Chondrocyte (in vitro differentiated cells): ENCODE measurements at regions not wholly inside any gene's neighbourhood (a gene's known extent, or its start where the extent isn't known, plus 50 kb on each side); places are given as distances from the start of the nearest gene placed in this dataset.

Experiments
- DNase-seq: peaks from one replicate; pipeline ENCODE4 v3.0.0; 2021; ENCODE audit warnings: mixed read lengths, low spot score
- H3K27ac Mint-ChIP-seq: one replicate; pipeline ENCODE4 v1.8.0; 2021; ENCODE audit warnings: mild to moderate bottlenecking, moderate library complexity, mixed read lengths; ENCODE audit not compliant: unreplicated experiment
- H3K27me3 Mint-ChIP-seq: 2 replicates; pipeline ENCODE4 v1.8.0; 2021; ENCODE audit warnings: low read depth, mixed read lengths
- H3K36me3 Mint-ChIP-seq: 2 replicates; pipeline ENCODE4 v1.8.0; 2021; ENCODE audit warnings: low read depth, mixed read lengths
- H3K4me1 Mint-ChIP-seq: 2 replicates; pipeline ENCODE4 v1.8.0; 2021; ENCODE audit warnings: low read depth, mild to moderate bottlenecking, mixed read lengths
- H3K4me3 Mint-ChIP-seq: one replicate; pipeline ENCODE4 v1.8.0; 2021; ENCODE audit warnings: mild to moderate bottlenecking, moderate library complexity, mixed read lengths; ENCODE audit not compliant: unreplicated experiment
- H3K9me3 Mint-ChIP-seq: 2 replicates; pipeline ENCODE4 v1.8.0; 2021; ENCODE audit warnings: low read depth, mixed read lengths
- TF ChIP-seq, protein P1 (sequence below): fragments of 200-600 bp; sonication (generic); IDR thresholded peaks from 2 replicates; pipeline ENCODE4 v1.5.0; 2021; ENCODE audit warnings: antibody characterized with exemption, mild to moderate bottlenecking, moderate library complexity

DNA sequence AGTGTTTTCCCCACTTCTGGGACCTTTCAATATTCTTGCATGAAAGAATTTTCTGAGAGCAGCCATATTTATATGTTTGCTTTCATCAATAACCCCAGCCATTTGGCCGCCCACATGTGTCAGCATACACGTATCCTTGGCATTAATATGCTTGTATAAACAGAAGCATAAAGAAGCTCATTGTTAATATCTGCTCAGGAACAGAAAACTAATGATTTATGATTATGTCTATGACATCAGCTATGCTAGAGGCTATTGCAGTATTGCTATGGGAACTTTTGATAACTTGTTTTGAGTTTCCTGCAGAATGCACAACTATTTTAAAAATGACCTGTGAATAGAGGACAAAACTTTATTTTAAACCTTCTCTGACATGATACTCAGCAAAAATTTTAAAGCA, 300.9 kb upstream of the MTPN start:
- no peaks in the 10 kb centered on the region for H3K9me3 Mint-ChIP-seq
- no peaks in the 10 kb centered on the region for H3K4me1 Mint-ChIP-seq
- no peak overlapping the region for H3K27ac Mint-ChIP-seq
- H3K27me3 Mint-ChIP-seq = peaks cover 5% of the 10 kb centered on the region
- TF ChIP-seq, protein P1, sequence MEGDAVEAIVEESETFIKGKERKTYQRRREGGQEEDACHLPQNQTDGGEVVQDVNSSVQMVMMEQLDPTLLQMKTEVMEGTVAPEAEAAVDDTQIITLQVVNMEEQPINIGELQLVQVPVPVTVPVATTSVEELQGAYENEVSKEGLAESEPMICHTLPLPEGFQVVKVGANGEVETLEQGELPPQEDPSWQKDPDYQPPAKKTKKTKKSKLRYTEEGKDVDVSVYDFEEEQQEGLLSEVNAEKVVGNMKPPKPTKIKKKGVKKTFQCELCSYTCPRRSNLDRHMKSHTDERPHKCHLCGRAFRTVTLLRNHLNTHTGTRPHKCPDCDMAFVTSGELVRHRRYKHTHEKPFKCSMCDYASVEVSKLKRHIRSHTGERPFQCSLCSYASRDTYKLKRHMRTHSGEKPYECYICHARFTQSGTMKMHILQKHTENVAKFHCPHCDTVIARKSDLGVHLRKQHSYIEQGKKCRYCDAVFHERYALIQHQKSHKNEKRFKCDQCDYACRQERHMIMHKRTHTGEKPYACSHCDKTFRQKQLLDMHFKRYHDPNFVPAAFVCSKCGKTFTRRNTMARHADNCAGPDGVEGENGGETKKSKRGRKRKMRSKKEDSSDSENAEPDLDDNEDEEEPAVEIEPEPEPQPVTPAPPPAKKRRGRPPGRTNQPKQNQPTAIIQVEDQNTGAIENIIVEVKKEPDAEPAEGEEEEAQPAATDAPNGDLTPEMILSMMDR = no peak
- H3K4me3 Mint-ChIP-seq = no peak overlapping the region
- no peaks in the 10 kb centered on the region for H3K36me3 Mint-ChIP-seq
- no peak for DNase-seq

DNA sequence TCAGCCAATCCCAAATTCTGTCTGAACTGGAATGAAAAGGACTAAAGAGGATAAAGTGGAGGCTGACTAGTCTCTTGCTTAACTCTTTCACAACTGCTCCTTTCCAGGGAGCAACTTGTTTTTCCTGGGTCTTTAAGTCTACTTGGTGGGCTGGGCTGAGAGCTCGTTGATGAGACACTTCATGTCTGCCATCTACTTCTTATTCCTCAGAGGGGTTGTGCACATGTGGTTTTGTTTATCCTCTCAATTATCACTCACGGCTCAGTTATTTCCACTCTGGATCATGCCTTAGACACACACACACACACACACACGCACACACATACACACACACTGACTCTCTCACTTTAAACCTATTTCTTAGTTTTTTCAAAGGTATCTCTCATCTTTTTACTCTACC, 298.6 kb upstream of the MTPN start:
- H3K4me3 Mint-ChIP-seq = no peak overlapping the region
- TF ChIP-seq, protein P1 = no peak
- no peak overlapping the region for H3K27ac Mint-ChIP-seq
- no peaks in the 10 kb centered on the region for H3K36me3 Mint-ChIP-seq
- H3K9me3 Mint-ChIP-seq = no peaks in the 10 kb centered on the region
- no peak for DNase-seq
- peaks cover 4% of the 10 kb centered on the region for H3K27me3 Mint-ChIP-seq
- H3K4me1 Mint-ChIP-seq = no peaks in the 10 kb centered on the region

DNA sequence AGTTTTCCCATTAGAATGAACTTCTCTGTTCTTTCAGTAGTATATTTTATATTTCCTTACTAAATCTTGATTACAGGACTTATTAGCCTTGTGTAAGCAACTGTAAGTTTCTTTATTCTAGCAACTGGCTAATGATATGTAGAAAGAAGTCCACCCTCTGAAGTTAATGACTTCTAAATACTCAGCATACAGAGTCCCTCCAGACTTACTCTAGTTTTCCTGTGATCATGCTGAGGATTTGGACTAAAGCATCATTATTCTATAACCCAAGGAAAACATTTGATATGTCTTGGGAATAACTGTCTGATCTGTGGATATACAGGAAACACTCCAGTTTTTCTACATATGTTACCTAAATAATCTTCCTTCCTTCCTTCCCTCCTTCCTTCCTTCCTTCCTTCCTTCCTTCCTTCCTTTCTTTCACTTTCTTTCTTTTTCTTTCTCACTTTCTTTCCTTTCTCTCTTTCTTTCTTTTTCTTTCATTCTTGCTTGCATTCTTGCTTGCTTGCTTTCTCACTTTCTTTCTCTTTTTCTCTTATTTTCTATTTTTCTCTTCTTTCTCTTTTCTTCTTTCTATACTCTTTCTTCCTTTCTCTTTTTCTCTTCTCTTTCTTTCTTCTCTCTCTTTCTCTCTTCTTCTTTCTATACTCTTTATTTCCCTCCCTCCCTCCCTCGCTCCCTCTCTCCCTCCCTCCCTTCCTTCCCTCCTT, 297.6 kb upstream of the MTPN start:
- Mint-ChIP-seq H3K4me3 (no peak overlapping the region), H3K9me3 (no peaks in the 10 kb centered on the region)

DNA sequence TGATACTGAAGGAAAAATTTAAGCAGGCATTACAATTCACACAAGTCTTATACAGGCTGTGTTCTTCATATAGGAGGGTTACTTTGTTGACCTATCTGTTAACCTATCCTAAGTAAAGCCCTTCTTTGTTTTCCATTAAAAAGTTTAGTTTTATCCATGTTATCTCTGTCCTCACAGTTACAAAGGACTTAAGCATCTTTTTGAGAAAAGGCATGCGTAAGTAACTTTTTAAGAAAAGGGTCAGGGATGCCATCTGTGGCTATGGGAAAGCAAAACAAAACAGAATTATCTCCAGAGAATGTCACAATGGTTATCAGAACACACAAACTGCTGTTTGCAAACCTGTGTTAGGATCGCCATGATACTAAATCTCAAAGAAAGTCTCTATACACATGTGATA, 295.8 kb upstream of the MTPN start:
- Mint-ChIP-seq H3K9me3 (peaks cover 9% of the 10 kb centered on the region), H3K4me1 (no peaks in the 10 kb centered on the region), H3K27ac (no peak overlapping the region), H3K36me3 (no peaks in the 10 kb centered on the region), H3K4me3 (no peak overlapping the region), H3K27me3 (peaks cover 4% of the 10 kb centered on the region)
- TF ChIP-seq, protein P1 = no peak
- no peak for DNase-seq

More for the DNA sequence above, 297.6 kb upstream of the MTPN start:
- no peak overlapping the region for H3K27ac Mint-ChIP-seq
- no peaks in the 10 kb centered on the region for H3K36me3 Mint-ChIP-seq
- no peaks in the 10 kb centered on the region for H3K4me1 Mint-ChIP-seq
- TF ChIP-seq, protein P1 = no peak
- no peak for DNase-seq
- H3K27me3 Mint-ChIP-seq = peaks cover 4% of the 10 kb centered on the region

DNA sequence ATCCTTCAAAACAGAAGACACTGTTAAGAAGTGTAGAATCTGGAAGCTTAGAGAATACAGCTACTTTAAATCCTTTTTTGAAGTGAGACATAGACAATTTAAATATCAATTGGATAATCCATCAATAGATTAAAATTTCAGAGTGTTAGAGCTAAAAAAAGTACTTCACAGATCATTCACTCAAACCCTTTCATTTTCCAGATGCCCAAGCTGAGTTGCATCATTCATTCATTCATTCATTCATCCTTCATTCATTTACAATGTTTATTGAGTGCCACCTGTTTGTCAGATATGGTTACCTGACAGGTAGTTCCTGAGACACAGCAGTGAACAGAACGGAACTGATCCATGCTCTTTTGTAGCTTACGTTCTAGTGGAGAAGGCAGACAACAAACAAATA, 290.7 kb upstream of the MTPN start:
- Mint-ChIP-seq H3K9me3 (peaks cover 37% of the 10 kb centered on the region), H3K27me3 (no peaks in the 10 kb centered on the region), H3K36me3 (no peaks in the 10 kb centered on the region), H3K27ac (no peak overlapping the region), H3K4me3 (no peak overlapping the region), H3K4me1 (no peaks in the 10 kb centered on the region)
- no peak for DNase-seq
- TF ChIP-seq, protein P1 = no peak
